ENCODE measurements at regions not wholly inside any gene's neighbourhood (a gene's known extent, or its start where the extent isn't known, plus 50 kb on each side); places are given as distances from the start of the nearest gene placed in this dataset.
"Not testable (repeated sequence)": the region's sequence is repeated elsewhere in the genome, so short reads cannot be mapped to it uniquely, and the experiment has no call there.

GRCh38 chr10:34957531-34957930 lies 132.6 kb downstream of the CUL2 start:
- DNase-seq (ENCODE audit: low read depth), result no peak
- in situ Hi-C loops (cut with HindIII; ENCODE audit: low pct_unique_long_range_greater_than_20kb, low sequenced_read_pairs), result no loop called here

- in situ Hi-C loops (cut with HindIII; ENCODE audit: low pct_unique_long_range_greater_than_20kb, low sequenced_read_pairs), result no loop called here
These were observed 133.4 kb downstream of the CUL2 start for GRCh38 chr10:34956756-34957155.

GRCh38 chr10:34955391-34955790 lies 134.8 kb downstream of the CUL2 start:
- no peak for DNase-seq (ENCODE audit: low read depth)
- in situ Hi-C loops (cut with HindIII; ENCODE audit: low pct_unique_long_range_greater_than_20kb, low sequenced_read_pairs), result no loop called here

More at GRCh38 chr10:34956756-34957155, 133.4 kb downstream of the CUL2 start:
- peak; percentile 14 for DNase-seq (ENCODE audit: low read depth)

- in situ Hi-C loops (cut with HindIII; ENCODE audit: low pct_unique_long_range_greater_than_20kb, low sequenced_read_pairs), result no loop called here
- DNase-seq (ENCODE audit: low read depth), result no peak
These were observed 136.0 kb downstream of the CUL2 start for GRCh38 chr10:34954142-34954541.

GRCh38 chr10:34951263-34951887 lies 136.3 kb upstream of the PARD3 start:
- in situ Hi-C loops (cut with HindIII; ENCODE audit: low pct_unique_long_range_greater_than_20kb, low sequenced_read_pairs), result not testable (repeated sequence)

GRCh38 chr10:34945951-34946522 lies 130.9 kb upstream of the PARD3 start:
- in situ Hi-C loops (cut with HindIII; ENCODE audit: low pct_unique_long_range_greater_than_20kb, low sequenced_read_pairs); DNase-seq (ENCODE audit: low read depth): not testable (repeated sequence)

More at GRCh38 chr10:34951263-34951887, 136.3 kb upstream of the PARD3 start:
- not testable (repeated sequence) for DNase-seq (ENCODE audit: low read depth)

- no peak for DNase-seq (ENCODE audit: low read depth)
- in situ Hi-C loops (cut with HindIII; ENCODE audit: low pct_unique_long_range_greater_than_20kb, low sequenced_read_pairs), result no loop called here
These were observed 126.6 kb upstream of the PARD3 start for GRCh38 chr10:34941471-34942357.

DNA sequence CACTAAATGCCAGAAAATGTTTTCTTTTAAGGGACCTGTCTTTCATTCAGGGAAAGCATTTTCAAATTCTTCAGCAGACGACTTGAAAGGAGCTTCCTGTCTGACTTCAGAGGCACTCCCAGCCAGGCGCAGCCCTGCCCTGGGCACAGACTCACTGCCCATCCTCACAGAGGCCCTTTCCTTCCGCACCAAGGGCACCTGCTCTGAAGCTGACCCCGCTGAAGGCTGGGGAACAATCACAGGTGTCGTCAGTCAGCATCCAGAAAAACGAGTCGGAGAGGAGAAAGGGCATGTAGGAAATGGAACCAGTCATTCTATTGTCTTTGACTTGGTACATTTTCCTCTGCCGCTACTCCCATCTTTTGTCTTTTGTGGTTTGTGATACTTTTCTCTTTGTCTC lies 125.3 kb upstream of the PARD3 start:
- no peak for DNase-seq (ENCODE audit: low read depth)
- in situ Hi-C loops (cut with HindIII; ENCODE audit: low pct_unique_long_range_greater_than_20kb, low sequenced_read_pairs), result no loop called here

DNA sequence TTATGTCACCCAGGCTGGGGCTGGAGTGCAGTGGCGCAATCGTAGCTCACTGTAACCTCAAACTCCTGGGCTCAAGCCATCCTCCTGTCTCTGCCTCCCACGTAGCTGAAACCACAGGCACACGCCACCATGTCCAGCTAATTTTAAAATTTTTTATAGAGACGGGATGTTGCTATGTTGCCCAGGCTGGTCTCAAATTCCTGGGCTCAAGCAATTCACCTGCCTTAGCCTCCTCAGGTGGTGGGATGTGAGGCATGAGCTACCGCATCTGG lies 123.2 kb upstream of the PARD3 start:
- DNase-seq (ENCODE audit: low read depth), result no peak
- in situ Hi-C loops (cut with HindIII; ENCODE audit: low pct_unique_long_range_greater_than_20kb, low sequenced_read_pairs), result no loop called here

DNA sequence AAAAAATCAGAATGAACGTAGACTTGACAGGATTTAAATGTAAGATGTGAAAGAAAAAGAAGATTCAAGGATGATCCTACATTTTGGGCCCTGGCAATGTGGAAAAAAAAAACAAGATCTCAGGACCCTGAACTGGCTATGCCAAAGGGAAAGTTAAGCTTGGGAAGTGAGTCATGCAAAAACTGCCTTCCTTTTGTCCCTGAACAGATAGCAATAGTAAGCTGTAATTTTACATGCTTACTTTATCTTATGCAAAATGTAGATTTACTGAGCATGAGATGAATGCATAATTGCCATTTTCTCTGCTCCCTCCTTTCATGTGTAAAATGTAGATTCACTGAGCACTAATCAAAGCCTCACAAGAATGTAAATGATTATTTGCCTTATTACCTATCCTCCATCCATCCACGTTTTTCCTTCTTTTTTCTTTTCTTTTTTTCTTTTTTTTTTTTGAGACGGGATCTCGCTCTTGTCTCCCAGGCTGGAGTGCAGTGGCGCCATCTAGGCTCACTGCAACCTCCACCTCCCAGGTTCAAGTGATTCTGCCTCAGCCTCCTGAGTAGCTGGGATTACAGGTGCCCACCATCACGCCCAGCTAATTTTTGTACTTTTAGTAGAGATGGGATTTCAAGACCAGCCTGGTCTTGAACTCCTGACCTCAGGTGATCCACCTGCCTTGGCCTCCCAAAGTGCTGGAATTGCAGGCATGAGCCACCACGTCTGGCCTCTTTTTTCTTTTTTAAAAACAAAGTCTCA lies 122.7 kb upstream of the PARD3 start:
- in situ Hi-C loops (cut with HindIII; ENCODE audit: low pct_unique_long_range_greater_than_20kb, low sequenced_read_pairs); DNase-seq (ENCODE audit: low read depth): not testable (repeated sequence)

- in situ Hi-C loops (cut with HindIII; ENCODE audit: low pct_unique_long_range_greater_than_20kb, low sequenced_read_pairs), result no loop called here
- no peak for DNase-seq (ENCODE audit: low read depth)
These were observed 121.0 kb upstream of the PARD3 start for GRCh38 chr10:34936061-34936460.

DNA sequence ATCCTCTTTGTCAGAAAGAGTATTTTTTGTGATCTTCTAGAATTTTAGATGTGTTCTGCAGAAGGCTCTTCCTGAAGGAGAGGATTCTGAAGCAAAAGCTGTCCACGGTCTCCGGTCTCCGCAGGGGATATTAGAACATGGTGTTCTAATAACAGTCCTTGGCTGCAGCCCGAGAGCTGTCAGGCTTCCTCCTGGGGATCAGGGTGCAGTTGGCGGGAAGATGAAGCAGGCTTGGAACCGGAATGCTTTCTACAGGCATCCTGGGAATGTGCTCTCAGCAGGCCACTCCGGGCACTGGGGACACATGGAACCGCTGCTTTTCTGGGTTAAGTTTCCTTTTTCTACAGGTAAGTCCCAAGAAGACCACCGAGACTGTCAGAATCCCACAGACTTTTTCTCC lies 118.6 kb upstream of the PARD3 start:
- no peak for DNase-seq (ENCODE audit: low read depth)
- in situ Hi-C loops (cut with HindIII; ENCODE audit: low pct_unique_long_range_greater_than_20kb, low sequenced_read_pairs), result no loop called here

GRCh38 chr10:34932235-34932634 lies 117.1 kb upstream of the PARD3 start:
- no peak for DNase-seq (ENCODE audit: low read depth)
- in situ Hi-C loops (cut with HindIII; ENCODE audit: low pct_unique_long_range_greater_than_20kb, low sequenced_read_pairs), result no loop called here

GRCh38 chr10:34931216-34931615 lies 116.1 kb upstream of the PARD3 start:
- DNase-seq (ENCODE audit: low read depth), result no peak
- in situ Hi-C loops (cut with HindIII; ENCODE audit: low pct_unique_long_range_greater_than_20kb, low sequenced_read_pairs), result no loop called here

DNA sequence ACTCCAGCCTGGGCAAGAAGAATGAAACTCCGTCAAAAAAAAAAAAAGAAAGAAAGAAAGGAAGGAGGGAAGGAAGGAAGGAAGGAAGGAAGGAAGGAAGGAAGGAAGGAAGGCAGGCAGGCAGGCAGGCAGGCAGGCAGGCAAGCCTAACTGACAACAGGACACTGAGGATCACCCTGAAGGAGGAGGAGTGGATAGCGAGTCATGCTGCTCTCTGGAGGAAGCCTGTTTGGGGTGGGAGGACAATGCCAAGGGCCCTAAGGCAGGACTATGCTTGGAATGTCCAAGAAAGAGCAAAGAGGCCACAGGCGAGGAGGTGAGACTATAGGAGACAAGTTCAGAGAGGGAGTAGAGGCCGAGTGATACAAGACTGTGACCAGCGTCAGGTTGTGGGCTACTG lies 107.0 kb upstream of the PARD3 start:
- no peak for DNase-seq (ENCODE audit: low read depth)
- in situ Hi-C loops (cut with HindIII; ENCODE audit: low pct_unique_long_range_greater_than_20kb, low sequenced_read_pairs), result no loop called here

DNA sequence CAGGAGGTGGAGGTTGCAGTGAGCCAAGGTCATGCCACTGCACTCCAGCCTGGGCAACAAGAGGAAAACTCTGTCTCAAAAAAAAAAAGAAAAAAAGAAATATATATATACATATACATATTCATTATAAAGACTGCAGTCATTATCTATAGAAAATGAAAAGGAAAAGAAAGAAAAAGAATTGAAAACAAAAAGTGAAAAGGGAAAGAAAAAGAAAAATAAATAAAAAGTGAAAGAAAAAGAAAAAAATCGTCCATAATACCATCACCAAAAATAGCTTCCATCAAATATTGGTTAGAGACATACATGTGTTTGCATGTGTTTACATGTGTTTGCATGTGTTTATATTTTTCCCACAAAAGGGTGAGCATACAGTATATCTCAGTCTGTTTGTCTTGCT lies 105.5 kb upstream of the PARD3 start:
- DNase-seq (ENCODE audit: low read depth), result no peak

GRCh38 chr10:34918776-34919315 lies 103.8 kb upstream of the PARD3 start:
- no peak for DNase-seq (ENCODE audit: low read depth)

More for the DNA sequence above, 105.5 kb upstream of the PARD3 start:
- in situ Hi-C loops (cut with HindIII; ENCODE audit: low pct_unique_long_range_greater_than_20kb, low sequenced_read_pairs), result no loop called here

GRCh38 chr10:34918060-34918775 lies 103.1 kb upstream of the PARD3 start:
- in situ Hi-C loops (cut with HindIII; ENCODE audit: low pct_unique_long_range_greater_than_20kb, low sequenced_read_pairs), result no loop called here
- DNase-seq (ENCODE audit: low read depth), result no peak

More at GRCh38 chr10:34918776-34919315, 103.8 kb upstream of the PARD3 start:
- in situ Hi-C loops (cut with HindIII; ENCODE audit: low pct_unique_long_range_greater_than_20kb, low sequenced_read_pairs), result no loop called here

Data from Caki2 (cell line).